Naive thymus-derived CD8-positive, alpha-beta T cell (primary cell): ENCODE measurements at regions not wholly inside any gene's neighbourhood (a gene's known extent, or its start where the extent isn't known, plus 50 kb on each side); places are given as distances from the start of the nearest gene placed in this dataset.

Source experiments
- ATAC-seq, 2 donors: fragments of 150-1000 bp; cut with Tn5 transposase in 1 of 2; sonication (Bioruptor Pico), chemical (Tn5 transposase) in 1 of 2; 1 replicate in 1 of 2; 2 replicates in 1 of 2; pipeline ENCODE4 v1.10.0; 2021; ENCODE audit warnings: mild to moderate bottlenecking in 2 of 2, moderate library complexity in 2 of 2
- POLR2A ChIA-PET: fragments of 350-600 bp; sonication (Branson Sonifier 250); formaldehyde crosslinking; loops from one replicate; lab custom pipeline; 2021; ENCODE audit warnings: antibody characterized with exemption; lab: Charles Lee
- DNase-seq, 10 donors: peaks; one replicate each; pipeline versions ENCODE4 v3.0.0 to v3.0.0-alpha.2; 2020 to 2022
- H3K27ac Mint-ChIP-seq, 10 donors: one replicate each; pipeline ENCODE4 v1.8.0; 2020 to 2022; ENCODE audit warnings: mild to moderate bottlenecking in 10 of 10, mixed read lengths in 10 of 10, moderate library complexity in 4 of 10, inconsistent platforms in 1 of 10
- H3K27me3 Mint-ChIP-seq, 5 donors: one replicate each; pipeline ENCODE4 v1.8.0; 2021 to 2022; ENCODE audit warnings: mixed read lengths in 5 of 5
- H3K36me3 Mint-ChIP-seq, 3 donors: one replicate each; pipeline ENCODE4 v1.8.0; 2020 to 2022; ENCODE audit warnings: mixed read lengths in 3 of 3, mild to moderate bottlenecking in 2 of 3, inconsistent platforms in 1 of 3
- H3K4me1 Mint-ChIP-seq, 4 donors: one replicate each; pipeline ENCODE4 v1.8.0; 2021 to 2022; ENCODE audit warnings: mixed read lengths in 4 of 4
- H3K4me3 Mint-ChIP-seq, 10 donors: one replicate each; pipeline ENCODE4 v1.8.0; 2020 to 2022; ENCODE audit warnings: mild to moderate bottlenecking in 10 of 10, mixed read lengths in 10 of 10, moderate library complexity in 6 of 10, inconsistent platforms in 1 of 10
- H3K9me3 Mint-ChIP-seq, 9 donors: one replicate each; pipeline ENCODE4 v1.8.0; 2020 to 2022; ENCODE audit warnings: mixed read lengths in 9 of 9, mild to moderate bottlenecking in 3 of 9, inconsistent platforms in 1 of 9, moderate library complexity in 1 of 9

DNA sequence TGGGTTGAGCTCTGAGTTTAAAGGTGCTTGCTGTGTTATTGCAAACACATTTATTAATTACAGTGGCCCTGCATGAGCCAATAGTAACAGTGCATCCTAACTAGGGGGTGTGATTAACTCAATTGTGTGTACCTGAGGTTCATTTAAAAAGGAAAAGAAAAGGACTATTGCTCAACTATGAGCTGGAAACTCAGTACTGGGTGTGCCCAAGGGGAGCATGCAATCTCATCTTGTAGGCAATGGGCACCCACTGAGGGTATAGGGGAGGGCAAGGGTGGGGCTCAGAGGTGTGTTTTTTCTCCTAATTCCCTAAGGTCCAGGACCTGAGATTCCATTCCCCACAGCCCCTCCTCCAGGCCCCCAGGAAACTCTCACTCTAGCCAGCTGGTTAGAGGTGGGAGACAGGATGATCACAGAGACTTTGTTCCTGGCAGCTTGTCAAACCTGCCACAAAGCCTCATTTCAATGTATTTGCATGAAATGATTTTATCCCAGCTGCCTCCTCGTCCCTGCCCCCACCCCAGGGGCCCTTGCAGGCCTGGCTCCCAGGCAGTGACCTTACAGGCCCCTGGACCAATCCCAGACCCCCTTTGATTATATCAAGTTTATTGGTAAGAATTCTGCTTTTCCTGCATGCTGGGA is 220.7 kb downstream of the TBC1D2B start:
- Mint-ChIP-seq H3K36me3 (no peaks in the 10 kb centered on the region), H3K9me3 (no peaks in the 10 kb centered on the region), H3K27ac (no peak overlapping the region), H3K4me3 (no peak overlapping the region), H3K27me3 (peaks cover 0 to 16% (median 9%) of the 10 kb centered on the region in 5 donors), H3K4me1 (peaks cover 0 to 5% (median 0%) of the 10 kb centered on the region in 4 donors)
- ATAC-seq: no peak
- DNase-seq: peak in 1 of 10 donors; percentile 32
- POLR2A ChIA-PET: interaction anchor here (0.7 kb wide), 1 partner anchor 11 kb away, joined by 5 read pairs; no protein-coding TSS in a partner anchor

- DNase-seq (no peak), ATAC-seq (no peak)
- Mint-ChIP-seq H3K27me3 (peaks cover 0 to 22% (median 12%) of the 10 kb centered on the region in 5 donors), H3K36me3 (no peaks in the 10 kb centered on the region), H3K9me3 (peaks cover 0 to 2% (median 0%) of the 10 kb centered on the region in 9 donors), H3K4me3 (no peak overlapping the region), H3K27ac (peak overlapping the region in 1 of 10 donors; percentile 48), H3K4me1 (peaks cover 0 to 5% (median 0%) of the 10 kb centered on the region in 4 donors)
- POLR2A ChIA-PET: interaction anchor here (1.0 kb wide), 1 partner anchor 34 kb away, joined by 3 read pairs; no protein-coding TSS in a partner anchor
Measured at GRCh38 chr15:77855871-77856270, 221.6 kb downstream of the TBC1D2B start.

DNA sequence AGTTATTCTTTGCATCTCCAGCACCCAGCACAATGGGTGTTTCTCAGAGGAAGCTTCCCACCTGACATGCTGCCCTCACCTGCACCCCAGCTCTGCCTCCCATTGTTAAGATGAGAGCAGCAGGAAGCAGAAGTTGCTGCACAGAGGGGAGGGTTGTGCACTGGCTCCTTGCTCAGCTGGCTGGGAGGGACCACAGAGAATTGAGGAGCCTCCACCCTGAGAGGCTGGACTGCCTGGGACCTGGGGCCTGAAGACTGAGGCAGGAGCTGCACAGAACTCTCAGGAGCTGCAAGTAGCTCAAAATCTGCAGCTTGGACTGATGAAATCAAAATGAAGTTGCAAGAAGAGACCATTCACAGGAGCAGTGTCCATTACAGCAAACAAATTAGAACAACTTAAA is 222.3 kb upstream of the LINGO1 start:
- H3K27me3 Mint-ChIP-seq: peaks cover 2 to 31% (median 12%) of the 10 kb centered on the region in 5 donors
- peaks cover 0 to 6% (median 2%) of the 10 kb centered on the region in 9 donors for H3K9me3 Mint-ChIP-seq
- H3K4me1 Mint-ChIP-seq: peaks cover 0 to 5% (median 0%) of the 10 kb centered on the region in 4 donors
- no peak overlapping the region for H3K27ac Mint-ChIP-seq
- DNase-seq (peak in 1 of 10 donors; percentile 19), ATAC-seq (no peak)
- no peaks in the 10 kb centered on the region for H3K36me3 Mint-ChIP-seq
- POLR2A ChIA-PET: interaction anchor here (0.7 to 1.0 kb wide), 2 partner anchors 33 to 1476 kb away, joined by 3 read pairs; no protein-coding TSS in a partner anchor
- no peak overlapping the region for H3K4me3 Mint-ChIP-seq

- Mint-ChIP-seq H3K36me3 (no peaks in the 10 kb centered on the region), H3K27me3 (peaks cover 6 to 33% (median 14%) of the 10 kb centered on the region in 5 donors), H3K4me1 (peaks cover 0 to 5% (median 0%) of the 10 kb centered on the region in 4 donors), H3K9me3 (peaks cover 0 to 11% (median 4%) of the 10 kb centered on the region in 9 donors), H3K27ac (no peak overlapping the region), H3K4me3 (no peak overlapping the region)
- DNase-seq (peak in 1 of 10 donors; percentile 23), ATAC-seq (no peak)
- POLR2A ChIA-PET: no interaction called here
Measured at GRCh38 chr15:77853910-77854309, 221.2 kb upstream of the LINGO1 start.

DNA sequence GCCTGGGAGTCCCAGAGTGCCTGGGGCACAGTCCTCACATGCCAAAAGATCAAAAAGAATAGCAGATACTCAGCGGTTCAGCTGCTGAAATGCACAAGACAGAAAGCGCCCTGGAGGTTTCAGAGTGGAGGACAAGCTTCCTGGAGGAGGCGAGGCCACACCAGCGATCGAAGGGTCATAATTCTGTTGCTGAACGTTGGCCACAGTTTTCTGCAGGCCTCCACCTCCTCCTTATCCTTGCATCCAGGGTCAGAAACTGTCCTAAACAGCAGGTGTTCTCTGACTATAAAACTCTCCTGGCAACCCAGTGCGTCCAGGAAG is 220.3 kb upstream of the LINGO1 start:
- Mint-ChIP-seq H3K4me3 (no peak overlapping the region), H3K27me3 (peaks cover 8 to 34% (median 20%) of the 10 kb centered on the region in 5 donors), H3K27ac (no peak overlapping the region), H3K36me3 (no peaks in the 10 kb centered on the region), H3K9me3 (peaks cover 0 to 13% (median 5%) of the 10 kb centered on the region in 9 donors), H3K4me1 (peaks cover 0 to 2% (median 0%) of the 10 kb centered on the region in 4 donors)
- POLR2A ChIA-PET: no interaction called here
- peak in 1 of 10 donors; percentile 48 for DNase-seq
- no peak for ATAC-seq

GRCh38 chr15:77852241-77853007 is 219.7 kb upstream of the LINGO1 start:
- H3K27me3 Mint-ChIP-seq: peaks cover 8 to 39% (median 23%) of the 10 kb centered on the region in 5 donors

DNA sequence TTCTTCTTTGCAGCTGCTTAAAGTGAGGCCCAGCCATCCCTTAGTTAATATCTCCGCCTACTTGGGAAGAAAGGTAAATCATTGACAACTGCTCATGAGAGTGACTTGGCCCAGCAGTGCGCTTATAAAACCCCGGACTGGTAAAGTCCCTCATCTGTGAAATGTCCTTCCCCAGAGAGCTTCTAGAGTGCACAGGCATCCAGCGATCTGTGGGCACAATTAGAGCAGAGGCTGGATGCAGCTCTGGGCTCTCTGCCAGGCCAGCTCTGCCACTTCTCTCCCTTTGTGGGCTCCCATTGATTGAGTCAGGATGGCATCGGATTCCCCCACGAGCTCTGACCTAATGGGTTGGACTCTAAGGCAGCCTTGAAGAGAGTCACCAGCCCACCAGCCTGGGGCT is 219.0 kb upstream of the LINGO1 start:
- peaks cover 0 to 13% (median 5%) of the 10 kb centered on the region in 9 donors for H3K9me3 Mint-ChIP-seq
- peaks cover 0 to 2% (median 0%) of the 10 kb centered on the region in 4 donors for H3K4me1 Mint-ChIP-seq
- no peak overlapping the region for H3K4me3 Mint-ChIP-seq
- H3K27me3 Mint-ChIP-seq: peaks cover 10 to 47% (median 29%) of the 10 kb centered on the region in 5 donors
- ATAC-seq (no peak), DNase-seq (peak in 1 of 10 donors; percentile 18)
- no peak overlapping the region for H3K27ac Mint-ChIP-seq
- H3K36me3 Mint-ChIP-seq: no peaks in the 10 kb centered on the region
- POLR2A ChIA-PET: no interaction called here

More at GRCh38 chr15:77852241-77853007, 219.7 kb upstream of the LINGO1 start:
- Mint-ChIP-seq H3K9me3 (peaks cover 0 to 13% (median 5%) of the 10 kb centered on the region in 9 donors), H3K4me1 (peaks cover 0 to 2% (median 0%) of the 10 kb centered on the region in 4 donors), H3K36me3 (no peaks in the 10 kb centered on the region), H3K27ac (no peak overlapping the region), H3K4me3 (no peak overlapping the region)
- POLR2A ChIA-PET: no interaction called here
- ATAC-seq: no peak
- peak in 1 of 10 donors; percentile 46 for DNase-seq

DNA sequence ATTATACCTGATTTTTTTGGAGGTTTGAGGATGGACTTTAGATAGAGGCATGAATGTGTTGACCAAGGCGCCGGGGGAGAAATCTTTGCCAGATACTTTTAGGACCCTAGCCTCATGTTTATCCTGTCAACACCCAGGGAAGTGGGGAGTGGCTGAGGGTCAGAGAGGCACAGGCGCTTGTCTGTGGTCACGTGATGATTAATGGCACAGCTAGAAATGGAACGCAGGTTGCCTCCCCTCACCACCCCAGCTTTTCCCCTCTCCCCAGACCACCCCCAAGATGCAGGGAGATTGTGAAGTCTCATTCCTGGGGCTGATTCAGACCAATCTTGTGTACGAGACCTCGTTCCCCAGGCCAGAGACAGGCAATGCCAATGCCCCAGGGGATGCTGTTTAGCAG is 218.4 kb upstream of the LINGO1 start:
- H3K4me1 Mint-ChIP-seq: peaks cover 0 to 2% (median 0%) of the 10 kb centered on the region in 4 donors
- no peak overlapping the region for H3K27ac Mint-ChIP-seq
- H3K4me3 Mint-ChIP-seq: no peak overlapping the region
- POLR2A ChIA-PET: no interaction called here
- DNase-seq (peak in 1 of 10 donors; percentile 15), ATAC-seq (no peak)
- H3K9me3 Mint-ChIP-seq: peaks cover 0 to 17% (median 5%) of the 10 kb centered on the region in 9 donors
- peaks cover 10 to 53% (median 34%) of the 10 kb centered on the region in 5 donors for H3K27me3 Mint-ChIP-seq
- H3K36me3 Mint-ChIP-seq: no peaks in the 10 kb centered on the region

DNA sequence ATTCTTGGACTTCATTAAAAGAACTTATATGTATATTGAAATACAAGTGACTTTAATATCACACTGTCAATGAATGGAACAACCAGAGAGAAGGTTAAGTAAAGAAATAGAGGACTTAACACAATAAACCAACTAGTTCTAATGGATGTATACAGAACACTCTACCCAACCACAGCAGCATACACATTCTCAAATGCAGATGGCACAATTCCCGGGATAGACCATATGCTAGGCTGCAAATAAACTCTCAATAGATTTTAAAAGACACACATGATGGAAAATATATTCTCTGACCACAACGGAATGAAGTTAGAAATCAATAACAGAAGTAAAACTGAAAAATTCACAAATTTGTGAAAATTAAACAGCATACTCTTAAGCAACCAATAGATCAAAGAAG is 214.3 kb upstream of the LINGO1 start:
- H3K27me3 Mint-ChIP-seq: peaks cover 8 to 60% (median 28%) of the 10 kb centered on the region in 5 donors
- H3K36me3 Mint-ChIP-seq: peaks cover 0 to 12% (median 11%) of the 10 kb centered on the region in 3 donors
- H3K9me3 Mint-ChIP-seq: peaks cover 0 to 40% (median 14%) of the 10 kb centered on the region in 9 donors
- H3K4me3 Mint-ChIP-seq: no peak overlapping the region
- POLR2A ChIA-PET: no interaction called here
- H3K27ac Mint-ChIP-seq: no peak overlapping the region
- no peaks in the 10 kb centered on the region for H3K4me1 Mint-ChIP-seq
- DNase-seq (no peak), ATAC-seq (no peak)

- Mint-ChIP-seq H3K36me3 (peaks cover 0 to 12% (median 11%) of the 10 kb centered on the region in 3 donors), H3K27ac (no peak overlapping the region), H3K4me1 (no peaks in the 10 kb centered on the region), H3K27me3 (peaks cover 8 to 60% (median 29%) of the 10 kb centered on the region in 5 donors), H3K4me3 (no peak overlapping the region), H3K9me3 (peaks cover 0 to 41% (median 14%) of the 10 kb centered on the region in 9 donors)
- ATAC-seq (no peak), DNase-seq (no peak)
- POLR2A ChIA-PET: interaction anchor here (0.6 kb wide), 1 partner anchor 10 kb away, joined by 5 read pairs; no protein-coding TSS in a partner anchor
Measured at GRCh38 chr15:77846360-77846759, 213.6 kb upstream of the LINGO1 start.

DNA sequence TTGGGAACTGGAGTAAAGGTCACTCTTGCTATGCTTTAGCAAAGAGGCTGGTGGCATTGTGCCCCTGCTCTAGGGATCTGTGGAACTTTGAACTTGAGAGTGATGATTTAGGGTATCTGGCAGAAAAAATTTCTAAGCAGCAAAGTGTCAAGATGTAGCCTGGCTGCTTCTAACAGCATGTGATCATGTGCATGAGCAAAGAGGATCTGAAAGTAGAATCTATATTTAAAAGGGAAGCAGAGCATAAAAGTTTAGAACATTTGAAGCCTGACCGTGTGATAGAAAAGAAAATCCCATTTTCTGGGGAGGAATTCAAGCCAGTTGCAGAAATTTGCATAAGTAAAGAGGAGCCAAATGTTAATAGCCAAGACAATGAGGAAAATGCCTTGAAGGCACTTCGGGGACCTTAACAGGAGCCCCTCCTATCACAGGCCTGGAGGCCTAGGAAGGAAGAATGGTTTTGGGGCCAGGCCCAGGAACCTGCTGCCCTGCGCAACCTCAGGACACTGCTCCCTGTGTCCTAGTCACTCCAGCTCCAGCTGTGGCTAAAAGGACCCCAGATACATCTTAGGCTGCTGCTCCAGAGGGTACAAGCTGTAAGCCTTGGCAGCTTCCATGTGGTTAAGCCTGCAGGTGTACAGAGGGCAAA is 212.2 kb upstream of the LINGO1 start:
- peaks cover 0 to 35% (median 13%) of the 10 kb centered on the region in 9 donors for H3K9me3 Mint-ChIP-seq
- peaks cover 0 to 2% (median 0%) of the 10 kb centered on the region in 4 donors for H3K4me1 Mint-ChIP-seq
- peaks cover 0 to 12% (median 11%) of the 10 kb centered on the region in 3 donors for H3K36me3 Mint-ChIP-seq
- H3K4me3 Mint-ChIP-seq: no peak overlapping the region
- peaks cover 18 to 60% (median 28%) of the 10 kb centered on the region in 5 donors for H3K27me3 Mint-ChIP-seq
- DNase-seq: peak in 1 of 10 donors; percentile 19
- POLR2A ChIA-PET: no interaction called here
- ATAC-seq: no peak
- no peak overlapping the region for H3K27ac Mint-ChIP-seq

- Mint-ChIP-seq H3K27ac (no peak overlapping the region), H3K36me3 (peaks cover 0 to 12% (median 11%) of the 10 kb centered on the region in 3 donors), H3K4me1 (peaks cover 0 to 2% (median 0%) of the 10 kb centered on the region in 4 donors), H3K9me3 (peaks cover 0 to 28% (median 13%) of the 10 kb centered on the region in 9 donors), H3K27me3 (peaks cover 20 to 66% (median 32%) of the 10 kb centered on the region in 5 donors), H3K4me3 (no peak overlapping the region)
- DNase-seq (no peak), ATAC-seq (no peak)
- POLR2A ChIA-PET: interaction anchor here (0.6 kb wide), 1 partner anchor 1091 kb away, joined by 3 read pairs; no protein-coding TSS in a partner anchor
Measured at GRCh38 chr15:77843546-77843945, 210.8 kb upstream of the LINGO1 start.
